GM21576 (cell line): ENCODE measurements at regions not wholly inside any gene's neighbourhood (a gene's known extent, or its start where the extent isn't known, plus 50 kb on each side); places are given as distances from the start of the nearest gene placed in this dataset.
"Not testable (repeated sequence)": the region's sequence is repeated elsewhere in the genome, so short reads cannot be mapped to it uniquely, and the experiment has no call there.

Experiments
- ATAC-seq: cut with Tn5 transposase; IDR thresholded peaks from one replicate; pipeline ENCODE4 v1.9.1; 2021; ENCODE audit warnings: mild to moderate bottlenecking, moderate library complexity; ENCODE audit not compliant: unreplicated experiment

GRCh38 chr12:73452672-73453469 lies 1084.8 kb upstream of the ATXN7L3B start:
- ATAC-seq, result peak; percentile 51

DNA sequence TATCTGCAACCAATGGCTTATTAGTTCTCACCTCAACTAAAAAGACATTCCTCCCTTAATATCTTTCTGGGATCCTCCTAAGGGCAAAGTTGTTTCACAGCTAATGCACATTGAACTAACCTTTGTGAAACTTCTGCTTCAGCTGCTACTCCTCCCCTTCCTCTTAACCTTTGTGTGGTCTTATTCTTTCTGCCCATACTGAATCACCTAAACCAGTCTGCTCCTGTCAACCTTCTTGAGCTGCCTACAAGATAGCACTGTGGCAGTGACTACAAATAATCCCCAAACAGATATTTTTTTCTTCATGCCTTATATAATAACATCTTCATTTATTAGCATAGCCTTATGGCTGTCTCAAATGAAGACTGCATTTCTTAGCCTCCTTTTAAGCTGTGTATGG lies 1077.4 kb upstream of the ATXN7L3B start:
- ATAC-seq, result no peak

- no peak for ATAC-seq
These were observed 1072.5 kb upstream of the ATXN7L3B start for GRCh38 chr12:73465106-73465505.

GRCh38 chr12:73486256-73486655 lies 1051.4 kb upstream of the ATXN7L3B start:
- no peak for ATAC-seq

DNA sequence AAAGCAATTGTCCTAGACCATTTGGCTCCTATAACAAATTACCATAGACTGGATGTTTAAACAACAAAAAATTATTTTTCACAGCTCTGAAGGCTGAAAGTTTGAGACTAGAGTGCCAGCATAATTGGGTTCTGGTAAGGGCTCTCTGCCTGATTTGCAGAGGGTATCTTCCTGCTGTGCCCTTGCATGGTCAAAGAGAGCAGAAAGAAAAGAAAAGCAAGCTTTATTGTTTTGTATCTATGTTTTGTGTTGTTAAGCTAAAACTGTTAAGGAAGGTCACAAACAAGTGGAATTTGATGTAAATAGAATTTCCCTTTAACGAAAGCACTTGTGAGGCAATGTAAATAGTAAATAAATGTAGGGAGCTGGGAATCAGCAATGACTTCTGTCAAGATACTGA lies 1031.0 kb upstream of the ATXN7L3B start:
- no peak for ATAC-seq

DNA sequence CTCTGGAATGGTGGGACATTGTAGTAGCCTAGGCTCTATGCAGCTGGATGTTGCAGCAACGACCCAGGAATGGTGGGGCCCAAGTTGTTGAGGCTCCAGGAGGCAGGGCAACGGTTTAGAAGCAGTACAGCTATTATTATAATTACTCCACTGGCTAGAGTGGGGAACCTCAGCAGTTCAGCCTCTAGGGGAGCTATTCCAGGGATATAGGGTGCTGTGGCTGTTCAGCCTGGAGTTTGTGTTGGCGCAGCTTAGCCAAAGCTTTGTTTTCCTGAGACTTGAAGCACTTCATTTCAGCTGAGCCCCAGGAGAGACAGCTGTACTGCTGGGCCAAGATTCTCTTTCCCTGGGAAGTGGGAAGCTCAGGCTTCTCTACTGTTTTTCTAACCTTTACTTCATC lies 1023.0 kb upstream of the ATXN7L3B start:
- ATAC-seq, result no peak

GRCh38 chr12:73517859-73518258 lies 1019.8 kb upstream of the ATXN7L3B start:
- no peak for ATAC-seq

GRCh38 chr12:73529231-73529630 lies 1008.4 kb upstream of the ATXN7L3B start:
- ATAC-seq, result no peak

DNA sequence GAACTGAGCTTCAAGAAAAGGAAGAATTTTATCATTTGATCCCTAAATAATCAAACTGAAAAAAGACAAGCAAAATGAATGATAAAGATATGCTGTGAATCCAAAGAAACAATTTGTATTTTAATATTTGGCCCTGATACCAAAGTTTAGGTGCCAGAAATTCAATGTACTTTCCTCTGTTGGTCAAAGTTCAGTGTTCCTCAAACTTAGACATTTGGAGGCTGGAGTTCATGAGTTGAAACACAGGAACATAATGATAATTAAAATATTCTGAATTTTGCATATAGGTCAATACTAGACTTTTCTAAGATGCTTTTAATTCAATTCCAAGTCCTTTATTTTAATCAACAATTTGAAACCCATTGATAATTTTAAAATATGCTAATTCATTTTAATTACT lies 1007.7 kb upstream of the ATXN7L3B start:
- no peak for ATAC-seq

DNA sequence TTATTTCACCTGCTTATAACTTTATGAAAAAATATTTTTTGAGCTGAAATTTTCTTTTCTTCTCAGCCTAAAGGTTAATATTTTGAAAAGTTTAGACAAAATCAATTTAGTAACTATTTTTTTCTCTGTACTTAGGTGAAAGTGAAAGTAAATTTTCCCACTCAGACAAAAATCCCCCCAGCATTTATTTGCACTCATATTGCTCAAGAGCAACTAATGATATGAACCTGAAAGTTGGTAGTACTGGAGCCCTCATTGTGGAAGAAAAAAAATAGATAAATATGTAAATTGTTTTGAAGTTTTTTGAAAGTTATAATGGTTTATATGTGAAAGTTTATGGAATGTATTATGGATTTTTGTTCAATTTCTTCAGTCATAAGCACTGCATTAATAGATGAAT lies 1005.9 kb upstream of the ATXN7L3B start:
- ATAC-seq, result no peak

DNA sequence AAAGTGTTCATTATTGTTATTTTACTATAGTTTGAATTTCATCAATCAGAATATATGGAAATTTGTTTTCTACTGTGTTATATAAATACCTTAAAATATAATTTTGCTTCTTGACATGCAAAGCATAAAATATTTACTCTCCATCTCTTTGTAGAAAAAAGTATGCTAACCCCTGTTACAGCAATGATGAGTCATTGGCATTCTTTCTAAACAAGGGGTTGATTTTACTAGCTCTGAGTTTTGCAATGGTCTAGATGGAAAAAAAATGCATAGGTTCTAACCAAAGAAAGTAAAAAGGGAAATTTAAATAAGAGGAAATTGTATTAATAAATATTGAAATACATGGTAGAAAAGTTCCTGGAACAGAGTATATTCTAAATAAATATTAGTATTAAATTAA lies 990.2 kb upstream of the ATXN7L3B start:
- ATAC-seq, result no peak

DNA sequence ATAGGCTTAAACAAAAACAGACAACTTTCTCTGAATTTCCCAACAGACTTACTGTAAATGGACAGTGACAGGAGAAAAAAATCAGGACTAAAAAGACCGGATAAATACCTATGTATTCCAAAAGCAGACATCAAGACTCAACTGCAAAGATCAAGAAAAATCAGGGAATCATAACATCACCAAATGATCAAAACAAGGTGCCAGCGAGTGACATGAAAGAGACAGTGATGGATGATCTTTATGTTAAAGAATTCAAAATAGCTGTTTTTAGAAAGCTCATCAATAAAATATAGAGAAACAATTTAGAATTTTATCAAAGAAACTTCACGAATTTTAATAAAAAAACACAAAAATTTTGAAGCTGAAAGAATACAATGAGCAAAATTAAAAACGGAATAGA lies 952.5 kb upstream of the ATXN7L3B start:
- ATAC-seq, result no peak

- no peak for ATAC-seq
These were observed 948.4 kb upstream of the ATXN7L3B start for GRCh38 chr12:73589220-73589619.

DNA sequence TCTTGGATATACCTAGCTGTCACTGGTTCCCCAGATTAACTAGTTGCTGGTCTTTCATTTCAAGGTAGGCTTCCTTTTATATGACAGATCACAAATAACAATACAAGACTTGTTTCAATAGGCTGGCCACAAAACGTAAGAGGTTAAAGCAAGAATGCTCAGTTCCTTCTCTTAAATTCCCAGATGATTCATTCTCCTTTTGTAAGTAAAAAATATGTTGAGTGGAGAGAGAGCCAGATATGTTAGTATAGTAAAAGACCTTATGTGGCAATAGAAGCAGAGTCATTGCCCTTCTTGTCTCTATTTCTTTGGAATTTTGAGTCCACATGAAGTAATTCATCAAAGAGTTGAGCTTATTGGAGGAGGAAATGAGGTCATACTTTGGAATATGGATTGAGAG lies 939.0 kb upstream of the ATXN7L3B start:
- no peak for ATAC-seq

GRCh38 chr12:73599268-73599667 lies 938.4 kb upstream of the ATXN7L3B start:
- ATAC-seq, result no peak

DNA sequence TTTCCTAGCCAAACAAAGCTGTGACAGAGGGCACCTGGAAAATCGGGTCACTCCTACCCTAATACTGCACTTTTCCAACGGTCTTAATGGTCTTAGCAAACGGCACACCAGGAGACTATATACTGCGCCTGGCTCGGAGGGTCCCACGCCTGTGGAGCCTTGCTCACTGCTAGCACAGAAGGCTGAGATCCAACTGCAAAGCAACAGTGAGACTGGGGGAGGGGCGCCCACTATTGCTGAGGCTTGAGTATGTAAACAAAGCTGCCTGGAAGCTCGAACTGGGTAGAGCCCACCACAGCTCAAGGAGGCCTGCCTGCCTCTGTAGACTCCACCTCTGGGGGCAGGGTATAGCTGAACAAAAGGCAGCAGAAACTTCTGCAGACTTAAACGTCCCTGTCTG lies 931.7 kb upstream of the ATXN7L3B start:
- not testable (repeated sequence) for ATAC-seq

DNA sequence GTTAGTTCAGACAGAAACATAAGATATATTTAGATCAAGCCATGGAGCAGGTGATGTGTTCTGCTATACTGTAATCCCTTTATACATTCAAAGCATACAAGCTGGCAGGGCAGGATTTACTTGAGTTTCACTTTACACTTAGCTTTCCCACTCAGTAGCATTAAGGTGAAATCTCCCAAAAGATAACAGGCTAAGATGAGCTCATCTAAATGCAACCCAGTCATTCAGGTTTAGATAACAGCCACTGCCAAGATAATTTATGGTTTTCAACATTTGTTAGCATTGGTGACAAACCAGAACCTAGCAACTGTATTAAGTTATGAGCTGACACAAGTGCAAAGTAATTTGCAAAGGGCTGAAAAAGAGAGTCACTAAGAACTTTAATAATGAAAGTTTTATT lies 925.1 kb upstream of the ATXN7L3B start:
- no peak for ATAC-seq

- ATAC-seq, result no peak
These were observed 914.2 kb upstream of the ATXN7L3B start for GRCh38 chr12:73623421-73623820.

DNA sequence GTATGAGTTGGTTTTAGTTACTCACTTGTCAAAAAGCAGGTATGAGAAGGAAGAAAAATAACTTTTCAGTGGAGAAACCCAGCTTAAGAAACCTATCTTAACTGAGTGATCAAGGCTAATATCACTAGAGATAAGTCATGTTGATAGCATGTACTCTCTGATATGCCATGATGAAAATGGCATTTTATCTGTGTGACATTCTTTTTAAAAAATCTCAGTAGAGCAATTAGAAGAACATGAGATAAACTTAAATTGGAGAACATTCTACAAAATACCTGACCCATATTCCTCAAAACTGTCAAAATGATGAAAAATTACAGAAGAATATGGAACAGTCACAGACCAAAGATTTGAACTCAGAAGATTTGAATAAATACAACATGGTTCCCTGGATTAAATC lies 912.4 kb upstream of the ATXN7L3B start:
- ATAC-seq, result no peak

DNA sequence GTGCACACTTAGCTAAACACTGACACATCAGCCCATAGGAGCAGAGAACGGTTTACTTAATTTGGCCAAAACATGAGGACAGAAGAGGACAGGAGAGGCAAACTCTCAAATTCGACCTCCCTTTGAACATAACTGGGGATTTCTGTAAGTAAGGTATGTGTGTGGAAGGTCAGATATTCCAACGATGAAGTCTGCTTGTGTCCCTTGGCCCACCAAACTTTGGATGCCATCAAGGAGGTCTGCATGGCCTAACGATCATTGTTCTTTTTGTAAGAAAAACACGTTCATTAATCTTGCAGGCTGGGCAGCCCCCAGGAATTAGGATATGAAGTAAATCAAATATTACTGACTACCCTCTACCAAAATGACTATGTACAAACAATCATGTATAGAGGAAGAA lies 908.5 kb upstream of the ATXN7L3B start:
- no peak for ATAC-seq

GRCh38 chr12:73629893-73630831 lies 907.5 kb upstream of the ATXN7L3B start:
- no peak for ATAC-seq

DNA sequence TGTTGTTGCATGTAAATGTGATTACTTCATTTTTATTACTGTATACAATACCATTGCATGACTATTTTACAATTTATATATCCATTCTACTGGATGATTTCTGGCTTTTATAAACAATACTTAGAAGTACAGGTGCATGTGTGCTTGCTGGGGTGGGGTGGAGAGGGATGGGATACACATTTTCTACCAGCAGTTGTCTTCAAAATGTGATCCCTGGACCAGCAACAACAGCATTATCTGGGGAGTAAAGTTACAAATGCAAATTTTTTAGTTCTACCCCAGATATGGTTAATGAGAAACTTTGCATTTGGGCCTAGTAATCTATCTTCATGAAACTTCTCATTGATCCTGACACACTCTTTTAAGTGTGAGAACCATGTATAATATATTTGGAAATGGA lies 905.4 kb upstream of the ATXN7L3B start:
- no peak for ATAC-seq
